SK-N-SH treated with all-trans-retinoic acid at 6 μM for 48 hours (cell line): ENCODE measurements at regions not wholly inside any gene's neighbourhood (a gene's known extent, or its start where the extent isn't known, plus 50 kb on each side); places are given as distances from the start of the nearest gene placed in this dataset.

ENCODE experiments used
- GLIS3 ChIP-seq: fragments of 250-450 bp; sonication (Bioruptor Pico); IDR thresholded peaks from 2 replicates; pipeline ENCODE4 v1.5.0; 2020; ENCODE audit warnings: mild to moderate bottlenecking, moderate library complexity
- POU6F1 ChIP-seq: fragments of 250-450 bp; sonication (Bioruptor Pico); IDR thresholded peaks from 2 replicates; pipeline ENCODE4 v1.8.0; 2021; ENCODE audit warnings: low read depth, mild to moderate bottlenecking, moderate library complexity, borderline replicate concordance
- RARB ChIP-seq: fragments of 250-450 bp; sonication (Bioruptor Pico); IDR thresholded peaks from 2 replicates; pipeline ENCODE4 v1.8.0; 2021; ENCODE audit warnings: mild to moderate bottlenecking, moderate library complexity
- ZC3H10 ChIP-seq: fragments of 250-450 bp; sonication (Bioruptor Pico); IDR thresholded peaks from 2 replicates; pipeline ENCODE4 v1.5.1; 2021; ENCODE audit warnings: mild to moderate bottlenecking, moderate library complexity

GRCh38 chr2:122029456-122029855 lies 274.0 kb downstream of the TSN start:
- TF ChIP-seq GLIS3 (CRISPR knock-in tag) = no peak
- TF ChIP-seq ZC3H10 = no peak
- TF ChIP-seq RARB (CRISPR knock-in tag) = no peak
- no peak for TF ChIP-seq POU6F1 (CRISPR knock-in tag)
